ENCODE measurements at regions not wholly inside any gene's neighbourhood (a gene's known extent, or its start where the extent isn't known, plus 50 kb on each side); places are given as distances from the start of the nearest gene placed in this dataset.
"Not testable (repeated sequence)": the region's sequence is repeated elsewhere in the genome, so short reads cannot be mapped to it uniquely, and the experiment has no call there.

- Mint-ChIP-seq H3K4me3 (no peak overlapping the region), H3K9me3 (no peaks in the 10 kb centered on the region), H3K36me3 (ENCODE audit: low read depth) (no peaks in the 10 kb centered on the region), H3K4me1 (ENCODE audit: low read depth) (peaks cover 5% of the 10 kb centered on the region; the same call in 1 of the 2 replicates), H3K27ac (no peak overlapping the region), H3K27me3 (ENCODE audit: insufficient read depth) (no peaks in the 10 kb centered on the region)
- DNase-seq, result no peak
- TF ChIP-seq CTCF (IDR thresholded peaks at IDR 0.05), result no peak
These were observed 684.6 kb downstream of the UTRN start for GRCh38 chr6:144969602-144970272.

- not testable (repeated sequence) for H3K36me3 Mint-ChIP-seq (ENCODE audit: low read depth); H3K27ac Mint-ChIP-seq; H3K27me3 Mint-ChIP-seq (ENCODE audit: insufficient read depth); H3K4me3 Mint-ChIP-seq; H3K9me3 Mint-ChIP-seq; DNase-seq
- H3K4me1 Mint-ChIP-seq (ENCODE audit: low read depth), result peaks cover 15% of the 10 kb centered on the region
These were observed 692.2 kb downstream of the UTRN start for GRCh38 chr6:144977250-144977864.

GRCh38 chr6:144978208-144978607 is 693.1 kb downstream of the UTRN start:
- no peaks in the 10 kb centered on the region for H3K9me3 Mint-ChIP-seq
- no peaks in the 10 kb centered on the region; the same call in 1 of the 2 replicates for H3K27me3 Mint-ChIP-seq (ENCODE audit: insufficient read depth)
- no peak for DNase-seq
- H3K27ac Mint-ChIP-seq, result no peak overlapping the region
- TF ChIP-seq CTCF (IDR thresholded peaks at IDR 0.05), result no peak
- no peak overlapping the region for H3K4me3 Mint-ChIP-seq
- peaks cover 15% of the 10 kb centered on the region for H3K4me1 Mint-ChIP-seq (ENCODE audit: low read depth)
- no peaks in the 10 kb centered on the region for H3K36me3 Mint-ChIP-seq (ENCODE audit: low read depth)

GRCh38 chr6:144986271-144986670 is 701.1 kb downstream of the UTRN start:
- H3K27me3 Mint-ChIP-seq (ENCODE audit: insufficient read depth), result no peaks in the 10 kb centered on the region; the same call in none of the 2 replicates
- no peaks in the 10 kb centered on the region for H3K4me1 Mint-ChIP-seq (ENCODE audit: low read depth)
- H3K9me3 Mint-ChIP-seq, result peaks cover 7% of the 10 kb centered on the region
- H3K27ac Mint-ChIP-seq, result no peak overlapping the region
- TF ChIP-seq CTCF (IDR thresholded peaks at IDR 0.05), result no peak
- peaks cover 5% of the 10 kb centered on the region; the same call in 1 of the 2 replicates for H3K36me3 Mint-ChIP-seq (ENCODE audit: low read depth)
- H3K4me3 Mint-ChIP-seq, result no peak overlapping the region
- no peak for DNase-seq

GRCh38 chr6:144989319-144990107 is 704.4 kb downstream of the UTRN start:
- Mint-ChIP-seq H3K4me1 (ENCODE audit: low read depth) (peaks cover 11% of the 10 kb centered on the region), H3K9me3 (peaks cover 7% of the 10 kb centered on the region), H3K4me3 (no peak overlapping the region), H3K36me3 (ENCODE audit: low read depth) (peaks cover 5% of the 10 kb centered on the region; the same call in 1 of the 2 replicates), H3K27ac (no peak overlapping the region), H3K27me3 (ENCODE audit: insufficient read depth) (no peaks in the 10 kb centered on the region; the same call in none of the 2 replicates)
- TF ChIP-seq CTCF (IDR thresholded peaks at IDR 0.05), result no peak
- DNase-seq, result no peak

Data from HFFc6 (cell line).